KMS-11 (cell line): ENCODE measurements at regions not wholly inside any gene's neighbourhood (a gene's known extent, or its start where the extent isn't known, plus 50 kb on each side); places are given as distances from the start of the nearest gene placed in this dataset.

Source experiments
- H2AFZ ChIP-seq: fragments of 200-600 bp; sonication (generic); 2 replicates; pipeline ENCODE4 v1.6.1; 2016; ENCODE audit warnings: antibody characterized with exemption, mixed run types, low read depth
- H3K27ac ChIP-seq: fragments of 200-600 bp; sonication (generic); 2 replicates; pipeline ENCODE4 v1.6.1; 2016; ENCODE audit warnings: mild to moderate bottlenecking, mixed run types
- H3K27me3 ChIP-seq: fragments of 200-600 bp; sonication (generic); 2 replicates; pipeline ENCODE4 v1.6.1; 2017; ENCODE audit warnings: mild to moderate bottlenecking, low read depth, mixed run types, moderate library complexity; ENCODE audit not compliant: insufficient read depth
- H3K36me3 ChIP-seq: fragments of 200-600 bp; sonication (generic); 2 replicates; pipeline ENCODE4 v1.6.1; 2017; ENCODE audit warnings: mild to moderate bottlenecking, mixed run types; ENCODE audit not compliant: insufficient read depth
- H3K4me1 ChIP-seq: fragments of 200-600 bp; sonication (generic); 2 replicates; pipeline ENCODE4 v1.6.1; 2016; ENCODE audit warnings: mild to moderate bottlenecking, low read depth, mixed run types; ENCODE audit not compliant: poor library complexity, severe bottlenecking
- H3K4me2 ChIP-seq: fragments of 200-600 bp; sonication (generic); 2 replicates; pipeline ENCODE4 v1.7.0; 2016; ENCODE audit warnings: mild to moderate bottlenecking, mixed run types
- H3K4me3 ChIP-seq: fragments of 200-600 bp; sonication (generic); IDR thresholded peaks from 2 replicates; pipeline ENCODE4 v1.6.1; 2017; ENCODE audit warnings: low read depth, low read length, mixed read lengths; ENCODE audit not compliant: insufficient read depth
- H3K79me2 ChIP-seq: fragments of 200-600 bp; sonication (generic); 2 replicates; pipeline ENCODE4 v1.6.1; 2016; ENCODE audit warnings: low read depth, mixed run types; ENCODE audit not compliant: insufficient read depth
- H3K9ac ChIP-seq: fragments of 200-600 bp; sonication (generic); 2 replicates; pipeline ENCODE4 v1.6.1; 2016; ENCODE audit warnings: mild to moderate bottlenecking, mixed run types
- H4K20me1 ChIP-seq: fragments of 200-600 bp; sonication (generic); 2 replicates; pipeline ENCODE4 v1.6.1; 2016; ENCODE audit warnings: mild to moderate bottlenecking, mixed run types; ENCODE audit not compliant: insufficient read depth
- TF ChIP-seq, protein P1 (sequence below): fragments of 200-600 bp; sonication (generic); conservative IDR thresholded peaks from 2 replicates; pipeline ENCODE4 v1.6.1; 2017; ENCODE audit warnings: low read depth, mild to moderate bottlenecking, antibody characterized with exemption, low read length, moderate library complexity, mixed read lengths

GRCh38 chr4:116705466-116705865 lies 379.9 kb downstream of the TRAM1L1 start:
- Histone ChIP-seq H3K4me2 (no peak overlapping the region), H4K20me1 (no peaks in the 10 kb centered on the region), H3K9ac (no peak overlapping the region), H3K27ac (no peak overlapping the region), H3K27me3 (no peaks in the 10 kb centered on the region), H3K79me2 (no peaks in the 10 kb centered on the region), H3K36me3 (no peaks in the 10 kb centered on the region), H3K4me1 (no peaks in the 10 kb centered on the region), H3K4me3 (no peak overlapping the region), H2AFZ (no peak overlapping the region)
- TF ChIP-seq, protein P1, sequence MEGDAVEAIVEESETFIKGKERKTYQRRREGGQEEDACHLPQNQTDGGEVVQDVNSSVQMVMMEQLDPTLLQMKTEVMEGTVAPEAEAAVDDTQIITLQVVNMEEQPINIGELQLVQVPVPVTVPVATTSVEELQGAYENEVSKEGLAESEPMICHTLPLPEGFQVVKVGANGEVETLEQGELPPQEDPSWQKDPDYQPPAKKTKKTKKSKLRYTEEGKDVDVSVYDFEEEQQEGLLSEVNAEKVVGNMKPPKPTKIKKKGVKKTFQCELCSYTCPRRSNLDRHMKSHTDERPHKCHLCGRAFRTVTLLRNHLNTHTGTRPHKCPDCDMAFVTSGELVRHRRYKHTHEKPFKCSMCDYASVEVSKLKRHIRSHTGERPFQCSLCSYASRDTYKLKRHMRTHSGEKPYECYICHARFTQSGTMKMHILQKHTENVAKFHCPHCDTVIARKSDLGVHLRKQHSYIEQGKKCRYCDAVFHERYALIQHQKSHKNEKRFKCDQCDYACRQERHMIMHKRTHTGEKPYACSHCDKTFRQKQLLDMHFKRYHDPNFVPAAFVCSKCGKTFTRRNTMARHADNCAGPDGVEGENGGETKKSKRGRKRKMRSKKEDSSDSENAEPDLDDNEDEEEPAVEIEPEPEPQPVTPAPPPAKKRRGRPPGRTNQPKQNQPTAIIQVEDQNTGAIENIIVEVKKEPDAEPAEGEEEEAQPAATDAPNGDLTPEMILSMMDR: no peak

DNA sequence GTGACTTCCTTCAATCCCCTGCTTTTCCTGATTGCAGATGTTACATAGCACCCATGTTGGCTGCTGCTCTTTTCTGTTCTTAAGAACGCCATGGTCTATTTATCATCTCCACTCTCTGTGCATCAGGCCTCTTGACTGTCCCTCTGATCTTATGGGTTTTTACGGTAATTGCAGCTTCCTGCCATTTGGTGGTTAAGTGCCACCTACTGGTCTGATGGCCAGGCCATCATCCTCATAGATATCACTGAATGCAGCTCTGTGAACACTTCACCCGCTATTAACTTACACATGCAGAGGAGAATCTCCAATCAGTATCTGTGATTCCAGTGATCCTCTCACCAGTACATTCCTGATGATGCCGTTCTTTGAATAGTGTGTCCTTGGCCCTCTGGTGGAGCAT lies 382.4 kb downstream of the TRAM1L1 start:
- no peaks in the 10 kb centered on the region for H3K27me3 ChIP-seq
- TF ChIP-seq, protein P1: 0 out of 2 replicates have a peak, but pooled peaks have one; percentile 15
- H3K4me3 ChIP-seq: no peak overlapping the region
- no peak overlapping the region for H3K27ac ChIP-seq
- H3K4me1 ChIP-seq: no peaks in the 10 kb centered on the region
- no peaks in the 10 kb centered on the region for H3K36me3 ChIP-seq
- no peak overlapping the region for H2AFZ ChIP-seq
- H4K20me1 ChIP-seq: no peaks in the 10 kb centered on the region
- H3K4me2 ChIP-seq: no peak overlapping the region
- no peak overlapping the region for H3K9ac ChIP-seq
- H3K79me2 ChIP-seq: no peaks in the 10 kb centered on the region

DNA sequence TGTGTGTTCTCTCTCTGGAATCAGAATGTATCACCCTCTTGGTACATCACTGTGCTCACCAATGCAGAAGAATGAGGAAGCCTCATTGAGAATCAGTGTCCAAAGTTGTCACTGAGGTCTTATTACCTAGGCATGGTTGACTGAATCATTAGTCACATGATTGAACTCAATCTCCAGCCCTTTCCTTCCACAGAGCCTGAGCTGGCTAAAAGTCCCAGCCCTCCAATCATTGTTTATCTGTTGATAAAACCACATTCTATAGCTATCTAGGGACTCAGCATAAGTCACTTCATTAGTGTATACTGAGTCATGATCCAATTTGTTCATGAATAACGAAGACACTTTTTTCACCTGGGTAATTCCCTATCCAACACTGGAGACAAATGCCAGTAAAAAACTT lies 396.8 kb downstream of the TRAM1L1 start:
- Histone ChIP-seq H3K27me3 (no peaks in the 10 kb centered on the region), H3K36me3 (no peaks in the 10 kb centered on the region), H2AFZ (no peak overlapping the region), H3K27ac (no peak overlapping the region), H3K4me2 (no peak overlapping the region), H3K9ac (no peak overlapping the region), H3K4me3 (no peak overlapping the region), H4K20me1 (no peaks in the 10 kb centered on the region), H3K4me1 (no peaks in the 10 kb centered on the region), H3K79me2 (no peaks in the 10 kb centered on the region)
- TF ChIP-seq, protein P1: no peak

- Histone ChIP-seq H3K4me1 (no peaks in the 10 kb centered on the region), H3K36me3 (no peaks in the 10 kb centered on the region), H4K20me1 (no peaks in the 10 kb centered on the region), H3K9ac (no peak overlapping the region), H2AFZ (no peak overlapping the region), H3K4me2 (no peak overlapping the region), H3K4me3 (no peak overlapping the region), H3K79me2 (no peaks in the 10 kb centered on the region), H3K27me3 (no peaks in the 10 kb centered on the region), H3K27ac (no peak overlapping the region)
- TF ChIP-seq, protein P1: peak; percentile 56; the same call in 1 of the 2 replicates
These were observed 417.2 kb downstream of the TRAM1L1 start for GRCh38 chr4:116668190-116668589.
